Prostate gland (tissue), 2 donors: ENCODE measurements at regions not wholly inside any gene's neighbourhood (a gene's known extent, or its start where the extent isn't known, plus 50 kb on each side); places are given as distances from the start of the nearest gene placed in this dataset.
A peak's percentile ranks its signal among the peaks of the same experiment; 100 is the strongest.

ENCODE experiments used
- POLR2A ChIP-seq: fragments of 450-650 bp; IDR thresholded peaks from one replicate; pipeline ENCODE4 v1.6.1; 2016; ENCODE audit warnings: antibody characterized with exemption, mild to moderate bottlenecking
- POLR2AphosphoS5 ChIP-seq: sonication (generic); formaldehyde crosslinking; IDR thresholded peaks from one replicate; pipeline ENCODE4 v1.6.1; 2017; ENCODE audit warnings: antibody characterized with exemption
- TF ChIP-seq, protein P1 (sequence below), 4 experiments: fragments of 200-600 bp in 2 of 4; fragments of 450-650 bp in 2 of 4; sonication (generic) in 2 of 4; IDR thresholded peaks; 1 replicate in 3 of 4; 2 replicates in 1 of 4; pipeline ENCODE4 v1.5.1; 2016 to 2019; ENCODE audit warnings: antibody characterized with exemption in 4 of 4, mild to moderate bottlenecking in 2 of 4, moderate library complexity in 2 of 4

DNA sequence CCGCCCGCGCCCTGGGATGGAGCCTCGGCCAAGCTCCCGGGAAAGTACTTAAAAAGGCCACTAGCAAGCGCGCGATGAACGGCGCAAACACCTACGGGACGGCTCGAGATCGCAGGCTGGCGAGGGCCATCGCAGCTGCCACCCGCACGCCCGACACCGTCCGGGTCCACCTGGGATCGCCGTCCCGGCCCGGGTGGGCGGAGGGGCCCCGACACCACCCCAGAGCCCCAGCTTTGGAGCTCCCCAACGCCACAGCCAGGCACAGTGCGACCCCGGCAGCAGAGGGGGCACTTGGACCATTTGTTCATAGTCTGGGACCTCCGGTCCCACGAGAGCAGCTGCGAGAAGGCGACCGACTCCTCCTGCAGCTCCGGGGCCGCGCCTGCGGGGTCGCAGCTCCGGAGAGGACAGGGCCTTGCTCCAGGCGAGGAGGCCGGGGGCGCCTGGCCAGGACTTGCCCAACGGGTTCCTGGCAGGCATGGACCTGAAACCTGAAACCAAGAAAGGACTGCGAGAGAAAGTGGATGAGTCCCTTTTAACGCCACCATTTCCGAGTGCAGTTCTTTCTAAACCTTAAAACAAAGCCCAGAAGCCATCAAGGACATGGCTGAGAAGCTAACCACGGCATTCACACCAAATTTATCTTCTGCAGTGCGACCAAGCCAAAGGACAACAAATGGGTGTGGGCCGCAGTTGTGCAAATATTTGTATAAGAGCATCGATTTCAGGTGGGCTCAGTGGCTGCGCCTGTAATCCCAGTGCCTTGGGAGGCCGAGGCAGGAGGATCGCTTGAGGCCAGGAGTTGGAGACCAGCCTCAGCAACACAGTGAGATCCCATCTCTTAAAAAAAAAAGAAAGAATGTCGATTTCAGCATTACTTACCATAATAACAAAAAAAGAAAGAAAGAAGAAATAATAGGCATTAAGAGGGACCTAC is 54.0 kb upstream of the IMP4 start:
- TF ChIP-seq POLR2AphosphoS5 (no peak), POLR2A (no peak)
- TF ChIP-seq, protein P1, sequence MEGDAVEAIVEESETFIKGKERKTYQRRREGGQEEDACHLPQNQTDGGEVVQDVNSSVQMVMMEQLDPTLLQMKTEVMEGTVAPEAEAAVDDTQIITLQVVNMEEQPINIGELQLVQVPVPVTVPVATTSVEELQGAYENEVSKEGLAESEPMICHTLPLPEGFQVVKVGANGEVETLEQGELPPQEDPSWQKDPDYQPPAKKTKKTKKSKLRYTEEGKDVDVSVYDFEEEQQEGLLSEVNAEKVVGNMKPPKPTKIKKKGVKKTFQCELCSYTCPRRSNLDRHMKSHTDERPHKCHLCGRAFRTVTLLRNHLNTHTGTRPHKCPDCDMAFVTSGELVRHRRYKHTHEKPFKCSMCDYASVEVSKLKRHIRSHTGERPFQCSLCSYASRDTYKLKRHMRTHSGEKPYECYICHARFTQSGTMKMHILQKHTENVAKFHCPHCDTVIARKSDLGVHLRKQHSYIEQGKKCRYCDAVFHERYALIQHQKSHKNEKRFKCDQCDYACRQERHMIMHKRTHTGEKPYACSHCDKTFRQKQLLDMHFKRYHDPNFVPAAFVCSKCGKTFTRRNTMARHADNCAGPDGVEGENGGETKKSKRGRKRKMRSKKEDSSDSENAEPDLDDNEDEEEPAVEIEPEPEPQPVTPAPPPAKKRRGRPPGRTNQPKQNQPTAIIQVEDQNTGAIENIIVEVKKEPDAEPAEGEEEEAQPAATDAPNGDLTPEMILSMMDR (IDR thresholded peaks at IDR 0.05), result peak in 1 of 4 experiments; percentile 29
